GM21737 (cell line): ENCODE measurements at regions not wholly inside any gene's neighbourhood (a gene's known extent, or its start where the extent isn't known, plus 50 kb on each side); places are given as distances from the start of the nearest gene placed in this dataset.

Experiments used
- ATAC-seq: cut with Tn5 transposase; IDR thresholded peaks from one replicate; pipeline ENCODE4 v1.9.1; 2021; ENCODE audit warnings: mild to moderate bottlenecking, moderate library complexity; ENCODE audit not compliant: unreplicated experiment

GRCh38 chr13:107585469-107586180 is 629.7 kb downstream of the LIG4 start:
- no peak for ATAC-seq

GRCh38 chr13:107582171-107582570 is 633.2 kb downstream of the LIG4 start:
- ATAC-seq = no peak

- ATAC-seq = no peak
Observed at GRCh38 chr13:107580741-107581412, 634.5 kb downstream of the LIG4 start.

- no peak for ATAC-seq
Observed at GRCh38 chr13:107576430-107576829, 638.9 kb downstream of the LIG4 start.

- no peak for ATAC-seq
Observed at GRCh38 chr13:107574517-107575210, 640.7 kb downstream of the LIG4 start.

GRCh38 chr13:107573184-107573583 is 642.2 kb downstream of the LIG4 start:
- no peak for ATAC-seq

- no peak for ATAC-seq
Observed at GRCh38 chr13:107572156-107572555, 643.2 kb downstream of the LIG4 start.

- no peak for ATAC-seq
Observed at GRCh38 chr13:107568181-107568580, 647.2 kb downstream of the LIG4 start.

GRCh38 chr13:107563099-107563925 is 652.0 kb downstream of the LIG4 start:
- ATAC-seq = no peak

GRCh38 chr13:107562203-107562602 is 653.1 kb downstream of the LIG4 start:
- ATAC-seq = no peak

- ATAC-seq = no peak
Observed at GRCh38 chr13:107554460-107554859, 660.9 kb downstream of the LIG4 start.

GRCh38 chr13:107553838-107554237 is 661.5 kb downstream of the LIG4 start:
- no peak for ATAC-seq

- ATAC-seq = no peak
Observed at GRCh38 chr13:107551521-107551920, 663.8 kb downstream of the LIG4 start.

GRCh38 chr13:107548338-107548737 is 667.0 kb downstream of the LIG4 start:
- no peak for ATAC-seq

GRCh38 chr13:107545946-107546502 is 669.3 kb downstream of the LIG4 start:
- no peak for ATAC-seq

GRCh38 chr13:107534548-107534947 is 680.8 kb downstream of the LIG4 start:
- ATAC-seq = no peak

GRCh38 chr13:107531816-107532215 is 683.5 kb downstream of the LIG4 start:
- no peak for ATAC-seq

- ATAC-seq = no peak
Observed at GRCh38 chr13:107531180-107531579, 684.2 kb downstream of the LIG4 start.

- no peak for ATAC-seq
Observed at GRCh38 chr13:107529035-107529434, 686.3 kb downstream of the LIG4 start.

- ATAC-seq = no peak
Observed at GRCh38 chr13:107518780-107519179, 696.6 kb downstream of the LIG4 start.

- ATAC-seq = no peak
Observed at GRCh38 chr13:107518292-107518691, 697.0 kb downstream of the LIG4 start.
